OCI-LY3 (cell line): ENCODE measurements at regions not wholly inside any gene's neighbourhood (a gene's known extent, or its start where the extent isn't known, plus 50 kb on each side); places are given as distances from the start of the nearest gene placed in this dataset.

Experiments used
- EZH2phosphoT487 ChIP-seq: fragments of 200-600 bp; shearing (Covaris generic); IDR thresholded peaks from 2 replicates; pipeline ENCODE4 v1.6.1; 2018; ENCODE audit warnings: antibody characterized with exemption, mixed run types, low read depth
- TF ChIP-seq, protein P1 (sequence below): fragments of 200-600, 300-600 bp; sonication (generic); IDR thresholded peaks from 2 replicates; pipeline ENCODE4 v1.5.1; 2014; ENCODE audit warnings: antibody characterized with exemption, low read length, low read depth

DNA sequence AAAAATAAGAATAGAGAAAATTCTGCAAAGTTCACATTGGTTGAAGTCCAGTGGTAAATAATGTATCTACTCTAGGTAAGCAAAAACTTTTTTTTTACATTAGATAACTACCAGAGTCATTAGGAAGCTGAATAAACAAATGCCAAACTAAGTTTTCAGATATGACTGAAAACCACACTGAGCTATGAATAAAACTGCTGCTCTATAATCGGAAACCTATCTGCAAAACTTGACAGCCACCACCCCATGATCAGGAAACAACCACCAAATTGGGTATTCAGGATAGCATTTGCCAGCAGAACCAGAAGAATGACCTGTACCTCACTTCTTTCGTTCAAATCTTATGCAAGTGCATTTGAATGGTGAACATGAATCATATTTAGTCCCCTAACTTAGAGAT lies 173.0 kb upstream of the TET2 start:
- TF ChIP-seq, protein P1, sequence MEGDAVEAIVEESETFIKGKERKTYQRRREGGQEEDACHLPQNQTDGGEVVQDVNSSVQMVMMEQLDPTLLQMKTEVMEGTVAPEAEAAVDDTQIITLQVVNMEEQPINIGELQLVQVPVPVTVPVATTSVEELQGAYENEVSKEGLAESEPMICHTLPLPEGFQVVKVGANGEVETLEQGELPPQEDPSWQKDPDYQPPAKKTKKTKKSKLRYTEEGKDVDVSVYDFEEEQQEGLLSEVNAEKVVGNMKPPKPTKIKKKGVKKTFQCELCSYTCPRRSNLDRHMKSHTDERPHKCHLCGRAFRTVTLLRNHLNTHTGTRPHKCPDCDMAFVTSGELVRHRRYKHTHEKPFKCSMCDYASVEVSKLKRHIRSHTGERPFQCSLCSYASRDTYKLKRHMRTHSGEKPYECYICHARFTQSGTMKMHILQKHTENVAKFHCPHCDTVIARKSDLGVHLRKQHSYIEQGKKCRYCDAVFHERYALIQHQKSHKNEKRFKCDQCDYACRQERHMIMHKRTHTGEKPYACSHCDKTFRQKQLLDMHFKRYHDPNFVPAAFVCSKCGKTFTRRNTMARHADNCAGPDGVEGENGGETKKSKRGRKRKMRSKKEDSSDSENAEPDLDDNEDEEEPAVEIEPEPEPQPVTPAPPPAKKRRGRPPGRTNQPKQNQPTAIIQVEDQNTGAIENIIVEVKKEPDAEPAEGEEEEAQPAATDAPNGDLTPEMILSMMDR = no peak
- no peak for TF ChIP-seq EZH2phosphoT487
